HUDEP-2 (cell line): ENCODE measurements at regions not wholly inside any gene's neighbourhood (a gene's known extent, or its start where the extent isn't known, plus 50 kb on each side); places are given as distances from the start of the nearest gene placed in this dataset.
A peak's percentile ranks its signal among the peaks of the same experiment; 100 is the strongest.

Experiments
- DNase-seq, 76 experiments: peaks; one replicate each; lab custom pipeline; 2025; ENCODE audit not compliant: unreplicated experiment in 76 of 76; lab: John Stamatoyannopoulos, UW

DNA sequence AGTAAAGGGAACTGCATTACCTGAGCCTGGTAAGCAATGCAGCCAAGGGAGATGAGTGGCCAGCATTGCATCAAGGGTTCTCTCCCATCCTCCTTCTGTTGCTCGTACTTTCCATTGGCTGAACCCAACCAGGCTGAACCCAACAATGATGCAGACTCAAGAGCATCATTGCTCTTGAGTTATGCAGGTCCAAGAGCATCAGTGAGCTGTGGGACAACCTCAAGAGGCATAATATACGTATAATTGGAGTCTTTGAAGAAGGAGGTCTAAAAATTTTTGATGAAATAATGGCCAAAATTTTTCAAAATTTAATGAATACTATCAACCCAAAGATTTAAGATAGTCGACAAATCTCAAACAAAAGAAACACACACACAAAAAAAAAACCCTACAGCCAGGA, 213.0 kb downstream of the RNF152 start:
- no peak for DNase-seq

DNA sequence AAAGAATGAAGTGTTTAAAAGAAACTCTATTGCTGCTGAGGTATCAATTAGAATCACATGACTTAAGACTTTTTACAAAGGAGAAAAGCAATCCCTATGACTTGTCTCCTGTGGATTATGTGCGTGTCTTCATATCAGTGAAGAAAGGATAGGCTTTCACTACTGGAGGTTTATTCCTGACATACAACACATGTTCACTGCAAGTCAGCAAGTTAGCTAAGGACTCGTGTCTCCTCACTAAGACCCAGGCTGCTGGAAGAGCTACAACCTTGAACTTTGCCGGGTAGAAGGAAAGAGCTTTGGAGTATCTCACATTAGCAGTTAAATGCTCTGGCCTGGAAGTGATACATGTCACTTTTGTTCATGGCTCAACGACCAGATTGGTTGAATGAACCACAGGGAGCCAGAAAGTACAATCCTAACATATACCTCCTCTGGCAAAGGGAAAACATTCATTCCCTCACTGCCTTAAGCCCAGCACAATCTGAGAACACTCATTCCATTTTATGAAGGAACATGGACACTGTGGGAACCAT, 215.3 kb downstream of the RNF152 start:
- DNase-seq: no peak

DNA sequence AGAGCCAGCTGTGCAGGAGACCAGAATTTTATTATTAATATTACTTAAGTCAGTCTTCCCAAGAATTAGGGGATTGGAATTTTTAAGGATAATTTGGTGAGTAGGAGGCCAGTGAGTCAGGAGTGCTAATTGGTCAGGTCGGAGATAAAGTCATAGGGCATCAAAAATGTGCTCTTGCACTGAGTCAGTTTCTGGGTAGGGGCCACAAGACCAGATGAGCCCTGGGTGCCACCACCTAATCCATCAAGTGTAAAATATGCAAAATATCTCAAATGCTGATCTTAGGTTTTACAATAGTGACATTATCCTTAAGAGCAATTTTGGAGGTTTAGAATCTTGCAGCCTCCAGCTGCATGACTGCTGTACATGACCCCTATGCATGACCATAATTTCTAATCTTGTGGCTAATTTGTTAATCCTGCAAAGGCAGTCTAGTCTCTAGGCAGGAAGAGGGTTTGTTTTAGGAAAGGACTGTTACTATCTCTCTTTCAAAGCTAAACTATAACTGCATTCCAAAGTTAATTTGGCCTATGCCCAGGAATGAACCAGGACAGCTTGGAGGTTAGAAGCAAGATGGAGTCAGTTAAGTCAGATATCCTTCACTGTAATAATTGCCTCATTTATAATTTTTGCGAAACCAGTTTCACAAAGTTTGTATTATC, 215.9 kb downstream of the RNF152 start:
- DNase-seq: no peak

DNA sequence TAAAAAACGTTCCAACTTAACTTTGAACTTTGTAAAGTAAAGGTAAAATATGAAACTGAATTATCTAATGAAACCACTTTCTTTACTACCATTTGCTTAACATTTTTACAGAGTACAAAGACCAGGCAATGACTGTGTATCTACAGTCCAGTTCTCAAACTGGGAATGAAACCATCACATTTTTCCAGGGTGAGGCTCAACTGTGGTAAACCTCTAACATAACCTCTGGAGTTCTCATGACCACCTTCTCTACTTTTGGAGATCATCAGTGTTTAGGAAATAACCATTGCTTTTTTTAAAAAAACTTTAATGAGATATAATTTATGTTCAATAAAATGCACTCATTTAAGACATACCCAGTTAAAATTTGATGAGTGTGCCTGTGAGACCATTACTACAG, 223.5 kb downstream of the RNF152 start:
- DNase-seq: no peak

DNA sequence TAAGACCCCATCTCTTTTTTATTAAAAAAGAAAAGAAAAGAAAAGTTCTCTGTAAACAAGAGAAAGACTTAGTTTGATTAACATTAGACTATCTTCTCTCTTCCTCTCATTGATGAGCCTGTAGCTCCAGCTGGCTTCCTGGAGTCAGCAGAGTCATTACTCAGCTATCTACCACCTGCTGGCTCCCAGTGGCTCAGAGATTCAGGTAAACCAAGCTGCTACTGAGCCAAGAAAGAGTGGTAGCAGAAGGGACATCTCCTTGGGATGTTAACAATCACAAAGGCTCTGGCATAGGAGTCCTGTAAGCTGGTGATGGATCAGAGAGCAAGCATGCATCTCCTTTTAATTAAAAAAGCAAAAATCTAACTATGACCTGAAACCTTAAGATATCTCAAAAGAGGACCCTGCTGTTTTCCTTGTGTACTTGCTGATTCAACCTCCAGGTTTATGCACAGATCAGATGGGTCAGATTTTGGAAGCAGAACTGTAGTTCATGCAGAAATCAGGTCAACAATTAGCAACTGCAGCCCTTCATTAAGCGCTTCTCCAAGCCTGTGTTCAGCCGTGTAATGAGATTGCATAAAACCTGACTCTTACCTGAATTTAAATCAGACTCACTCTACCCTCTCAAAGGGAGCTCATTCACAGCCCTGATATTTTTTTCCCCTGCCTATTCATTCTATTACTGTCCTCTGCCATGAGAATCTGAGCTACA, 225.8 kb downstream of the RNF152 start:
- DNase-seq: no peak

DNA sequence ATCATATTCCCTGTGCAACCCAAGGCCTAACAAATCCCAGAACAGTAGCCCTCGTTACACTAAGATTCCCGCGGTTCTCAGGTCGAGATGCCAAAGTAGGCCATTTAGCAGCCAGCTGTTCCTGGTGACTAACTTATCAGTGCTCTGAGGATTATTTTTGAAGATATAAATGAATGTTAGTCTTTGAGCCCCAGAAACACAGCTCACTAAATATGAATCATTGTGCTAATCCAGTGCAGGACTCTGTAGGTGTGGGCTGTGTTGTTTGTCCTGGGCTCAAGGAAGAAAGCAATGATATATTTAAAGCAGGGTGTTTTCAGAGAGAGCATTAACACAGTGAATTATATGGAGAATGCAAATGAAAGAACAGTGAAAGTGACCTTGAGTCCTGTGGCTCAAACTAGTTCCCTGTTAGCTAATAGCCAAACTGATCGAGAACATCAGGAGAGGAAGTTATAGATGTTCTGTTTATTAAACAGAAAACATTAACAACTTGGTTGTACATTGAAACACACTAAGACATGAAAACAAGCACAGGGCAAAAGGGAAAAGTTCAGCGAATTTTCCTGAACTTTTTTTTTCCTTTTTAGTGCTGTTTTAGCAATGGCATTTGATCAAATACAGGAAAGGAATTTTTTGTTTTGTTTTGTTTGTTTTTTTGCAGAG, 228.3 kb downstream of the RNF152 start:
- no peak for DNase-seq

DNA sequence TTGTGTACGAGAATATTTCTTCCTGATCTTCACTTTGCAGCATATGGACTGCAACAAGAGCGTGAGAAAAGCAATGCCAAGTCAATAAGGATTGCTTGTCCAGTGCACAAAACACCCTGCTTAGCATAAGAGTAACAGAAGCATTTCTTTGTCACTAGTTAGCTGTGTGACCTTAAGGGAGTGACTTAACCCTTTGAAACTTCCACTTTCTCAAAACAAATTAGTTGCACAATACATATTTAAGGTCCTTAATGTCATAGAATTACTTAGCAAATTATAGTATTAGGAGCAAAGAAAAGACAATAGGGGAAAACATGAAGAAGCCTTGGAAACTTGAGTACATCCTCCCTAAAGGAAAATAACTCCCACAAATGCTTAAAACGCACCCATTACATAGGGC, 230.1 kb downstream of the RNF152 start:
- no peak for DNase-seq

DNA sequence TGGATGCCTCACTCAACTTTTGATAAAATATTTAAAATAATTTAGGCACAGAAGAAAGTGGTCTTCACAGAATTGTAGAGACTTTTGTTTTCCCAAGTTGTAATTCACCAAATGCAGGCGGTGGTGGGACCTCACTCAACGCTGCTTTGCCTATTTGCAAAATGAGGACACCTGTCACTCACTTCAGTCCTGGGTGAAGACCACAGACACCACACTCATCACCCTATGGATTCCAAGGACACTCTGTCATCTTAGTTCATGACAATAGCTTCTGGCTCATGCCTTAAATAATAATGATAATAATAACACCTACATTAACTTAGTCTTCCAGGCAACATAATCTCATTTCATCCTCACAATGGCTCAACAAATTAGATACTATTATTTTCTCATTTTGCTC, 234.4 kb downstream of the RNF152 start:
- no peak for DNase-seq

DNA sequence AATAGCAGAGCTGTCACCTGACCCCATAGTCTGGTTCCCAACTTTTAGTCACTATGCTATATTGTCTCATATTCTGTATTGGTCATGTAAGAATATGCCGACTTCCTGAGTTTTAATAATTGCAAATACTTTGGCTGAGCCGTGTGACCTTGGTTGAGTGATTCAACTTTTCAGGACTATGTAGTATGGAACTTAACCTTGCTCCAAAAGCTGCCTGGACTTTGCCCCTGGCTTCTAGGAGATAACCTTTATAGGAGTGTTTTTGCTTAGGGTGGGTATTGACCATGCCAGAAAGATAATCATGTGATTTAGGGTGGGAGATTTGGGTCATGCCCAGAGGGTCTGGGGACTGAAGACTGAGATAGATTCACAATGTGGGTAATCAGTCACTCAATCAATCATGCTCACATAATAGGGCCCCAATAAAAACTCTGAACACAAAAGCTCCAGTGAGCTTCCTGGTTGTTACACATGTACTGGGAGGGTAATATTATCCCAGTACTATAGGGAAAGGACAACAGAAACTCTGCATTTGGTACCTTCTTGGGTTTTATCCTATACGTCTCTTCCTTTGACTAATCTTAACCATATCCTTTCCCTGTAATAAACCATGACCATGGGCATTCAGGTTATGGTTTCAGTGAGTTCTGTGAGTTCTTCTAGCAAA, 235.6 kb downstream of the RNF152 start:
- no peak for DNase-seq

DNA sequence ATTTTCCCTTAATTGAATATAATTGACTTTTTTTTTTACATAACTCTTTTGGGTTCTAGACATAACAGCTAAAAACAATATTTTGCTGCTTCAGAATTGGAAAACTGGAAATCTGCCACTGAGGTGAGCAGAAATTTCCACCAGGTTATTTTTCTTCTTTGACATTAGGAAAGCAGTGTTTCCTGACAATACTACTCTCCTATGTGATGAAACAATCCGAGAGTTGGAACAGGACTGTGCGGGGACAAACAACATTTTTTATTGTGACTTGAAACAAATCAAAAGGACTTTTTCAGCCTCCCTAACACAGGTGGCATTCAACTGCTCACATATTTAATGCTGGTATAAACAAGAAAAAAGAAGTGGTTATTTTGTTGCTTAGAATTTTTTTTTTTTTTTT, 237.2 kb downstream of the RNF152 start:
- DNase-seq: no peak

DNA sequence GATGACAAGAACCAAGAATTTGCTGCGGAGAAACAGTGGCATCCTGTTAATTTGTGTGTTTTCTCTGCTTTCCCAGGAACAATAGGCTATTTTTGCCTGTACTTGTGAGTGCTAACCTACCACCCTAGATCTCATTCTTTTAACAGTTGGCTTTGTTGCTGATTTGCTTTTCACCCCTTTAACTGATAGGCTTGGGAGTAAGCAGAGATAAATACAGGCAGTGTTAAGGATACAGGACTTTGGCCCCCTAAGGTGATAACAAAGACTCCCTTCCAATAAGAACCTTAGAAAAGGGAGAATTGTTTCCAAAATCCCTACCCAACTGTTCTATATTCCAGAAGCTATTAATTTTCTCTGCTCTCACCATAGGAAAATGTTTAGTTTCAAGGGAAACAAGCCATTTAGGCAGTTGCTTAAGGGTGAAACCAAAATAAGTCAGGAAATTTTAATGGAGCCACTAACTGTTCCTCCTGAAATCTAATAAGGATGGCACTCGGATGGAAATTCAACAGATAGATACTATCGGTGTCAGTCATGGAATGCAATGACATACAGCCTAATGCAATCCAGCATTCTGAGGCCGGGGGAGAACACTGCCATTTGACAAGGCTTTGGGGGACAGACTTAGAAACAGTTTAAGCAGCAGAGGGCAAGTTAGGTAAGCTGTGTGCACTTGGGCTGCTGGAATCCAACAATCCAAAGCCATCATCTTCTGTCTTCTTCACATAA, 238.8 kb downstream of the RNF152 start:
- no peak for DNase-seq

DNA sequence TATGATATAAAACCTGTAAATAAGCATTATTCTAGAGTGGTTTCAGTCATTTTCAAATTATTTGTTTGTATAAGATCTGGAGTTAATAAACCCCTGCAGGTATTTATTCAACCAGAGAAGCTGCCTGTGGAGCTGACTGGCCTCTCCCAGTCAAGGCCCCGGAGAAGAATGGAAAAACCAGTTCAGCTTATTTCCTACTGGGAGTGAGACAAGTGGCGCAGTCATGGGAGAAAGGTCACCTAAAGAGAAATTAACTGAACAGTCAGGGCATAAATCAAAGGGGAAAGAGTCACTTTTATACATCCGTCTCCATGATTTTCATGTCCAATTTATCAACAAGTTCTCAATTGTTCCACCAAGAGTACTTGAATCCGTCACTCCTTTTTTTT, 240.9 kb downstream of the RNF152 start:
- DNase-seq: no peak

DNA sequence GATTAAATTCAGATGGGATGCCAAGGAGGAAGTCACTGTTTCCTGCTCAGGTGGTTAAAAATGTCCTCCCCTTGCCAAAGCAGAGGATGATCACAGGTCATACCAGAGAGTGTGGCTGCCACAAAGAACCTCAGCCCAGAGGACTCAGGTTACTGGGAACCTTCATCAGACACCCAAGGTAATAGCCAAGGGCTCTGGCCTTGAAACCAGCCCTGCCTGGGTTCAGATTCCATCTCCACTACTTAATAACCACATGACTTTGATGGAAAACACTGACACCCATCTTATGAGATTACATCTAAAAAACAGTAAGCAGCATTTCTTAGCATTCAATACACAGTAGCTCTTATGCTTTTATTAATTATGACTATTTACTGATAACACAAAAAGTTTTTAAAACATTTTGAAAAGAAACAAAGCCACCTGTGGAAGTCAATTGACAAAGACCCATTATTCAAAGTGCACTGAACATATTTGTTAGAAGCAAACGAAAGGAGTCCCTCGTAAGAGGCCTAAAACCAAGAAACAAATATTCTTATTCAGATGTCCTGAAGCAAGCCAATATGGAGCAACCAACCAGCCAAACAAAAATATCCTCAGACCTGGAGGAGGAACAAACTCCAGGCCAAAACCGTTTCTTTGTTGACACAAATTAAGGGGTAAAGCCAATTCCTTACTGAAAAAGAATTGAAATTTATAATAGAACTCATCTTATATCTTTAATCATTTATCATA, 241.5 kb downstream of the RNF152 start:
- no peak for DNase-seq

DNA sequence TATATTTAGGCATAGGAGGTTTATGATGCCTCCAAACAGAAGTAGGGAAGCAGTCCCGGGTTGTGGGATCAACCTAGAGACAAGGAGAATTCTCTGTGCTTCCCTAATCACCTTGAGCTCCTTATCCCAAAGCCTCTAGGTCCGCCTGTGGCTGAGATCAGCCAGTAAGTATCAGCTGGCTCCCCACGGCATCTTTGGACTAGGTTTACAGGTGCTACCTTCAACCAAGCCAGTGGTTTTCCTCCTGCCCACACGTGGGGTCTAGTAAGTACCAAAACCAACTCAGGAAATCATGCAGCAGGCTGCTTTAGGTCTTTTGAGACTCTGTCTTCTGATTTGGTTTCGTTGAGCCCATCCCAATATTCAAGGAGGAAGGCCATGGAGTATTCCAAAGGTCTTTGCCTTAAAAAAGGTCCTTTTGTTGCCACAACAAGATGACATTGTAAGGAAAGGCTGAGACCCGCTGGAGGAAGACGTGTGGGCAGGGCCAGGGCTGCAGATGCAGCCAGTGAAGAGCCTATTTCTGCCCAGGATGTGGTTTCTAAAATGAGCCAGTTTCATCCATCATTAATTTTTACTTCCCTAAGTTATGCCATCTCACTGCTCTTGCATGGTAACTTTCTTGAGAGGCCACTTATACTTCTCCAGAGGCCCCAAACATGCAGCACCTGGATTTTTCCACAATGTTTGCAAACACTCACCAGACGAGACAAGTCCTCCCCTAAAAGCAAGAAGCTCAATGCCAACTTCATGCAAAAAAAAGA, 248.7 kb downstream of the RNF152 start:
- DNase-seq: no peak

DNA sequence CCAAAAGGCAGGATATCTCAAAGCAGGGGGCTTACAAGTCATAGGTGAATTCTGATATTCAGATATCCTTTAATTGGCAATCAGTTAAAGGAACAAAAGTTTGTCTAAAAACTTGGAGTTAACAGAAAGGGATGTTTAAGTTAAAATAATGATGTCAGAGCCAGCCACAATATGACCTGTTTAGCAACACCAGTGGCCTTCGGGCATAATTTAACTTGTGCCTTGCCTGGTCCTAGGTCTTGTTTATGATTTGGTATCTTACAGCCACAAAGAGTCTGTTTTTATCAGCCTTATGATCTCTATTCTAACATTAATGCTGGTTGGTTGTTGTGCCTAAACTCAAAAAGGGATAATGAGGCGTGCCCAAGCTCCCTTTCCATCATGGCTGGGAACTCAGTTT, 252.9 kb downstream of the RNF152 start:
- no peak for DNase-seq

DNA sequence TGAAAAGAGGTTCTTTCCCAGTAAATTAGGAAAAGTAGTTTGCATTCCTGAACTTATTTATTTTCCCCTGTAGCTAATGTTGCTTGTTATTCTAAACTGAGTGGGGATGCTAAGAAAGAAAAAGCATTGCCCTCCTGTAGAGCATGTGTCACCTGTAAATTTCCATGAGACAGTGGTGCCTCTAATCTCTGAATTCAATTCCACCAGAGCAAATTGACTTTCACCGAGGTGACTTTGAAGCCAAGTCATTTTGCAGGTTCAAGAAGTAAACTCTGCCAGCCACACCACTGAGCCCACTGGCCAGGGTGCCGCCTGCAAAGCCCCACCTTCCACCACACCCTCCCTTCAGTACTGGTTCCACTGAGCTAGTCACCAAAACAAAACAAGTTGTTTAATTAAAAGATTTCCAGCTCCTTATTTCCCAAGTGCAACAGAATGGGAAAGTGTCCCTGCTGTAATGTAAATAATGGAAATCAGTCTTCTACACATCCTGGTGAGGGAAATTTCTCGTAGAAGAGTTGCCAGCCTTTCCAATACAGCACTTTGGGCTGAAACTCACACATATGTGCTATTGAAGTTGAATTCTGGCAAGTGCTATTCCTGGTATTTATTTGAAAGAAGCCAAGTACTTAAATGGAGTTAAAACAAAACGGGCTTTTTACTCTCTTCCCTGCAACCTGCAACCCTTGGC, 254.8 kb downstream of the RNF152 start:
- DNase-seq: no peak

DNA sequence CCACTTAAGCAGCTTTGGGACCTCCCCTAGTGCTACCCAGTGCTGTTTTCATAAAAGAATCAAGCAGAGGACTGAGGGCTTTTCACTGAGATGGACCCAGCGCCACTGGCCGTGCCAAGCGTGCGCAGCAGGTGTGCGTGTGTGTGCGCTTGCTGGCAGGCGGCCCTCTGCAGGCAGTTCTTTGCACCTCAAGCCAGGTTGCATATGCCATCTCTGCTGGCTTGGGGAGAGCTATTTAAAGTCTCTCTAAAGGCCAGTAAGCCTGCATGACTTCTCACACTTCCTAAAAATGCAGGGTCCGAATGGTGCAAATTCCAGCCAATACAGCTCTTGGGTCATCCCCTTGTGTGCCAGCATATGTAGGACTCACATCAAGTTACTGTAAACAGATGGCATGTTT, 255.5 kb downstream of the RNF152 start:
- DNase-seq: no peak

DNA sequence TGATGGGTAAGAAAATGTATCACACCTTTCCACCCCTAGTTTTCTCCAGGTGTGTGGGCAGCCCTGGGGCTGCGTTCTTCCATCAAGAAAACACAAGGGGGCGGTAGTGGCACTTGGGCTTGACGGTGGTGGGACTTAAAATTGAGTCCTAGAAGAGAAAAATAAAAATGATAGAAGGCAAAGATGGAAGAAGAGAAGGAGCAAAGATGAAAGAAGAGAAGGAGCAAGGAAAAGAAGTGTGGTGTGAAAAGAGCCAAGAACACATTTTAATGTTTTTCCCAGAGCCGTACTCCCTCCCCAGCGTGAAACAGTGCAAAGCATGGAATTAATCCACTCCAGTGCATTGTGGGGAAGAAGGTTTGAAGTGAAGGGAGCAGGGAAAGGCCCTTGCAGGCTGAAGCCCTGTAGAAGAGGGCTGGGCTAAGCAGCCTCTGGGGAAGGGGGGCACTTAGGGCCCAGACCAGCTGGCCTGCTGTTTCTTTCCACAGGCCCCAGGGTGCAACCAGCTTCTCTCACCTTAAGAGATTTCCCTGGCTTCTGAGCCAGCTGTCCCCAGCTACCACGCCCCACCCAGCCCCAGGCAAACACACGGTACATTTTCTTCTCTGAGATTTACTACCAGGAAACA, 256.8 kb downstream of the RNF152 start:
- peak in 26 of 76 experiments; percentile 1 to 62 (median 14) for DNase-seq
